Fibroblast of pulmonary artery (primary cell): ENCODE measurements at regions not wholly inside any gene's neighbourhood (a gene's known extent, or its start where the extent isn't known, plus 50 kb on each side); places are given as distances from the start of the nearest gene placed in this dataset.

Source experiments
- DNase-seq: peaks from one replicate; pipeline ENCODE4 v3.0.0-alpha.2; 2010; ENCODE audit warnings: low read depth
- H3K4me3 ChIP-seq: replicated peaks from 2 replicates; pipeline ENCODE4 v1.5.1; 2011; ENCODE audit warnings: low read depth, mild to moderate bottlenecking, control low read depth, low read length, moderate library complexity
- CTCF ChIP-seq: IDR thresholded peaks from 2 replicates; pipeline ENCODE4 v1.5.1; 2011; ENCODE audit warnings: mild to moderate bottlenecking, control low read depth, low read length, inconsistent platforms; ENCODE audit errors: missing control alignments

- TF ChIP-seq CTCF: no peak
- H3K4me3 ChIP-seq: no peak overlapping the region
Measured at GRCh38 chr18:52060607-52061304, 279.2 kb upstream of the DCC start.

GRCh38 chr18:52063923-52064322 lies 276.1 kb upstream of the DCC start:
- H3K4me3 ChIP-seq: no peak overlapping the region
- DNase-seq: no peak
- TF ChIP-seq CTCF: no peak

More at GRCh38 chr18:52060607-52061304, 279.2 kb upstream of the DCC start:
- no peak for DNase-seq

- no peak overlapping the region for H3K4me3 ChIP-seq
- DNase-seq: no peak
- no peak for TF ChIP-seq CTCF
Measured at GRCh38 chr18:52069201-52069600, 270.8 kb upstream of the DCC start.

GRCh38 chr18:52070291-52070756 lies 269.7 kb upstream of the DCC start:
- H3K4me3 ChIP-seq: no peak overlapping the region
- TF ChIP-seq CTCF: no peak

GRCh38 chr18:52077251-52077983 lies 262.6 kb upstream of the DCC start:
- TF ChIP-seq CTCF: no peak
- H3K4me3 ChIP-seq: no peak overlapping the region
- no peak for DNase-seq

More at GRCh38 chr18:52070291-52070756, 269.7 kb upstream of the DCC start:
- DNase-seq: no peak

GRCh38 chr18:52082246-52082645 lies 257.8 kb upstream of the DCC start:
- TF ChIP-seq CTCF: no peak
- H3K4me3 ChIP-seq: no peak overlapping the region
- no peak for DNase-seq

- DNase-seq: no peak
- TF ChIP-seq CTCF: no peak
- no peak overlapping the region for H3K4me3 ChIP-seq
Measured at GRCh38 chr18:52087140-52087539, 252.9 kb upstream of the DCC start.
